HepG2 (cell line): ENCODE measurements at regions not wholly inside any gene's neighbourhood (a gene's known extent, or its start where the extent isn't known, plus 50 kb on each side); places are given as distances from the start of the nearest gene placed in this dataset.

Experiments
- MAFF ChIP-seq: IDR thresholded peaks from 2 replicates; pipeline ENCODE4 v1.6.1; 2011; ENCODE audit warnings: low read depth, low read length, improper control_type of control experiment
- ZNF432 ChIP-seq: sonication (generic); formaldehyde crosslinking; IDR thresholded peaks from 2 replicates; pipeline ENCODE4 v1.5.0; 2020; ENCODE audit warnings: missing genetic modification reagents, mild to moderate bottlenecking, borderline replicate concordance
- ZNF572 ChIP-seq: sonication (generic); formaldehyde crosslinking; IDR thresholded peaks from 2 replicates; pipeline ENCODE4 v1.5.1; 2020; ENCODE audit warnings: mild to moderate bottlenecking, missing genetic modification reagents
- TF ChIP-seq, protein P1 (sequence below): sonication (generic); formaldehyde crosslinking; IDR thresholded peaks from 2 replicates; pipeline ENCODE4 v1.4.0; 2020; ENCODE audit warnings: mild to moderate bottlenecking, missing genetic modification reagents

DNA sequence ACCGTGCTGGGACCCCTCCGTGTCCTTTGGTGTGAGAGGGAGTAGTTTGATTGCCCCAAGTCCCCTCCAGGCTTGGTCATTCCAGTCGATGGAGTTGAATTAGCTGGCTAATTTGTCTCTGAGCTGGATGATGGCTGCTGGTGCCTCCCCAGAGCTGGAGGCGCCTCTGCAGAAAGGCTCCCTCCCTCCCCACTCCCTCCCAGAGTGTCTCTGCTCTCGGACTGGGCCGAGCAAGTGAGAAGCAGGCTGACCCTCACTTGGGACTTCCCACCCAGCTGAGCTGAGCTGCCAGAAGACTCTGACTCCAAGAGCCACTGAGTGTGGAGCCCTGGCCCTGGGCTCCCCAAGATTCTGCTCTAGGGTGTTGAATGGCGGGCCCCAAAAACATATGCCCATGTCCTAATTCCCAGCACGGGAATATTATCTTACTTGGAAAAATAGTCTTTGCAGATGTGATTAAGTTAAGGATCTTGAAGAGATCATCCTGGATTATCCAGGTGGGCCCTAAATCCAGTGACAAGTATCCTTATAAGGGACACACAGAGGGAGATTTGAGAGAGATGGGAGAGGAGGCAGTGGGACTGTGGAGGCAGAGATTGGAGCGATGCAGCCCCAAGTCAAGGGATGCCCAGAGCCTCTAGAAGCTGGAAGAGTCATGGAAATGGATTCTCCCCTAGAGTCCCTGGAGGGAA, 60.7 kb upstream of the TLE3 start (continued):
- TF ChIP-seq, protein P1, sequence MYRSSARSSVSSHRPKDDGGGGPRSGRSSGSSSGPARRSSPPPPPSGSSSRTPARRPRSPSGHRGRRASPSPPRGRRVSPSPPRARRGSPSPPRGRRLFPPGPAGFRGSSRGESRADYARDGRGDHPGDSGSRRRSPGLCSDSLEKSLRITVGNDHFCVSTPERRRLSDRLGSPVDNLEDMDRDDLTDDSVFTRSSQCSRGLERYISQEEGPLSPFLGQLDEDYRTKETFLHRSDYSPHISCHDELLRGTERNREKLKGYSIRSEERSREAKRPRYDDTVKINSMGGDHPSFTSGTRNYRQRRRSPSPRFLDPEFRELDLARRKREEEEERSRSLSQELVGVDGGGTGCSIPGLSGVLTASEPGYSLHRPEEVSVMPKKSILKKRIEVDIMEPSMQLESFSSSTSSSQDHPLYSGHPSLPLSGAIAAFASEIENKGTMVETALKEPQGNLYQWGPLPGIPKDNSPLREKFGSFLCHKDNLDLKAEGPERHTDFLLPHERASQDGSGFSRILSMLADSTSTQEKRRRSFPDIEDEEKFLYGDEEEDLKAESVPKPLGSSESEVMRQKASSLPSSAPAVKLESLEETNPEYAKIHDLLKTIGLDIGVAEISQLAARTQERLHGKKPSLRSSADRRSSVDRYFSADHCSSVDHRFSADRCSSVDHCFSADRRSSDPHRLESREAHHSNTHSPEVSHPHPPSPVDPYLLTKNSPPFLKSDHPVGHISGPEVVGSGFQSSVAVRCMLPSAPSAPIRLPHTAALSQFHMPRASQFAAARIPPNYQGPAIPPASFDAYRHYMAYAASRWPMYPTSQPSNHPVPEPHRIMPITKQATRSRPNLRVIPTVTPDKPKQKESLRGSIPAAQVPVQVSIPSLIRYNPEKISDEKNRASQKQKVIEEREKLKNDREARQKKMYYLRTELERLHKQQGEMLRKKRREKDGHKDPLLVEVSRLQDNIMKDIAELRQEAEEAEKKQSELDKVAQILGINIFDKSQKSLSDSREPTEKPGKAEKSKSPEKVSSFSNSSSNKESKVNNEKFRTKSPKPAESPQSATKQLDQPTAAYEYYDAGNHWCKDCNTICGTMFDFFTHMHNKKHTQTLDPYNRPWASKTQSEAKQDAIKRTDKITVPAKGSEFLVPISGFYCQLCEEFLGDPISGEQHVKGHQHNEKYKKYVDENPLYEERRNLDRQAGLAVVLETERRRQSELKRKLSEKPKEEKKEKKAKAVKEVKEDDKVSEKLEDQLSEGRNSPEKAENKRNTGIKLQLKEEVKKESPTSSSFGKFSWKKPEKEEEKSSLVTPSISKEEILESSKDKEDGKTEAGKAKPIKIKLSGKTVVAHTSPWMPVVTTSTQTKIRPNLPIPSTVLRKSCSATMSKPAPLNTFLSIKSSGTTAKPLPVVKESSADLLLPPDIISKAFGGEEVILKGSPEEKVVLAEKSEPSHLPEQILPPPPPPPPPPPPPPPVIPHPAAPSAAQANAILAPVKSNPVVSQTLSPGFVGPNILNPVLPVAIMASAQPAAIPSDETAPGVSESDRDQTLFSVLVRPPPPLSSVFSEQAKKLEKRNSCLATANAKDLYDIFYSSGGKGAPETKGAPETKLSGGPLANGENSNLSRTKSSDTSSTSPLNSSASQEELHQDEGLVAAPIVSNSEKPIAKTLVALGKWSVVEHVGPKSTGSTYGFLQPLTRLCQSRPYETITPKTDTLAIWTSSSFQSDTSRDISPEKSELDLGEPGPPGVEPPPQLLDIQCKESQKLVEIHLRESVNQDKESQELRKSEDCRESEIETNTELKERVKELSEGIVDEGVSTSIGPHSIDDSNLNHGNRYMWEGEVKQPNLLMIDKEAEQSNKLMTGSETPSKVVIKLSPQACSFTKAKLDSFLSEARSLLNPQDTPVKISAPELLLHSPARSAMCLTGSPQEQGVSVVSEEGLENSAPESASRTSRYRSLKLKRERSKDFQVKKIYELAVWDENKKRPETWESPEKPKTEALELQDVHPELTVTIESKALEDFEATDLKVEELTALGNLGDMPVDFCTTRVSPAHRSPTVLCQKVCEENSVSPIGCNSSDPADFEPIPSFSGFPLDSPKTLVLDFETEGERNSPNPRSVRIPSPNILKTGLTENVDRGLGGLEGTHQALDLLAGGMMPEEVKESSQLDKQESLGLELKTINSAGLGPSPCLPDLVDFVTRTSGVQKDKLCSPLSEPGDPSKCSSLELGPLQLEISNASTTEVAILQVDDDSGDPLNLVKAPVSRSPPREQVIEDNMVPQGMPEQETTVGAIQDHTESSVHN (CRISPR knock-in tag), result no peak
- TF ChIP-seq ZNF572 (CRISPR knock-in tag) (no peak), MAFF (no peak), ZNF432 (CRISPR knock-in tag) (no peak)
